HG02678 (cell line): ENCODE measurements at regions not wholly inside any gene's neighbourhood (a gene's known extent, or its start where the extent isn't known, plus 50 kb on each side); places are given as distances from the start of the nearest gene placed in this dataset.

Experiments
- ATAC-seq: cut with Tn5 transposase; IDR thresholded peaks from one replicate; pipeline ENCODE4 v1.9.1; 2021; ENCODE audit warnings: mild to moderate bottlenecking, moderate library complexity; ENCODE audit not compliant: unreplicated experiment

DNA sequence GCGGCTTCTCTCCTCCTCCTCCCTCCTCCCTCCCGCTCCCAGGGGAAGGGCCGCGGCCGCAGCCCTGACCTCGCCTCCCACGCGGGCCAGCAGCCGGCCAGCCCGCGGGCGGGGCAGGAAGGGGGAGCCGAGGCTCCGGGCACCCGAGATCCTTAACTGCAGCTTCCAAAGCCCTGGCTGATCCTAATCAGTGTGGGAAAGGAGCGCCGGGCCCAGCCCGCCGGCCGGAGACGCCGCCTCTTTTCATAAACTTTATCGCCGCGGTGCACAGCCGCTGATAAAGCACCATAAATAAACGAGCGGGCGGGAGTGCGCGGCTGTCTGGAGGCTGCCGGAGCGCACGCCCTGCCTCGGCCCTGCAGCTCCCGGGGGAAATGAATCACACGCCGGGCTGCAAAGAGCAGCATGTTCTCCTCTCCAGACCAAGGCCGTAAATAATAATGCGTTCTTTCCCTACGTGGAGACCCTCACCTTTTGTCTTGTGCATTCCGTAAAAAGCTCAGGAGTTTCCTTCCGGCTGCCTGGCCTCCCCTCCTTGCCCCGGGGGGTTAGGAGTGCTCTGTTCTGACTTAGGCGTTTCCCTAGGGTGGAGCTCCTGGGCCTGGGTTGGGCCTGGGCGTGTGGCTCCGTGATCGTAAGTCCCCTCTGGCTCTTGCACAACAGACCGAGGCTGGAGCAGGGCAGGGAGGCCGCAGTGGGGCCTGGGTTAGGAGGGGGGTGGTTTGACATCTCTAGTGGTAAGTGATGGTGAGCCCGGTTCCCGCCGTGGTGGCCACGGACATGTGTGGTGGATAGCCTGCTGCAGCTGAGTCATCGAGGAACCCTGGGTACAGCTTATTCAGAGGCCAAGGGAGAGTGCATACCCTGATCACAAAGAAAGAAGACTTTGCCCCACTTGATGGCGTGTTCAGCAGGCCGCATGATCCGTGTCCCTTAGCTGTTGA lies 132.6 kb upstream of the HES1 start:
- ATAC-seq, result peak; percentile 63

DNA sequence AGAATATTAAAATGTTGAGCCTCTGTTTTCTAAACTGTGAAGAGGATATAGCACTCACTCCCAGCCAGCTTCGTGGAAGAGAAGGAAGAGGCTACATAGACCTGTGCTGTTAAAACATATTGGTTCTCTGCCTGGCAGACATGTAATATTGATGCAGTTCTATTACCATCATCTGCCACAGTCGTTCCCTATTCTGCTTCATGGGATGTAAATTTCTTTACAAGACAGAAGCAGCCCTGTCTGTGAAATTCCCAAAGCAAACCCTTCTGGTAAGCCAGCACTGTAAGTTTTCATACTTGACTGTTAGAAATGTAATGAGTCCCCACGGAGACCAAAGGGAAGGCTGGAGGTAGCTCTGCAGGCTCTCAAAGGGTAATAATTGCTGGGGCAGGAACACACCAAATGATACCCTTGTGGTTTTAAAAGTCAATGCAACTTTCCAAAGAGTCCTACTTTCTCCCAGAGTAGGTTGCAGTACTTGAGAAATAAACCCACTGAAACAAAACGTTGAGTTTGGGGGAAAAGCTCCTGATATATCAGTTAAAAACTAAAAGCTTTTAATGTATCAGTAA lies 129.9 kb upstream of the HES1 start:
- no peak for ATAC-seq

DNA sequence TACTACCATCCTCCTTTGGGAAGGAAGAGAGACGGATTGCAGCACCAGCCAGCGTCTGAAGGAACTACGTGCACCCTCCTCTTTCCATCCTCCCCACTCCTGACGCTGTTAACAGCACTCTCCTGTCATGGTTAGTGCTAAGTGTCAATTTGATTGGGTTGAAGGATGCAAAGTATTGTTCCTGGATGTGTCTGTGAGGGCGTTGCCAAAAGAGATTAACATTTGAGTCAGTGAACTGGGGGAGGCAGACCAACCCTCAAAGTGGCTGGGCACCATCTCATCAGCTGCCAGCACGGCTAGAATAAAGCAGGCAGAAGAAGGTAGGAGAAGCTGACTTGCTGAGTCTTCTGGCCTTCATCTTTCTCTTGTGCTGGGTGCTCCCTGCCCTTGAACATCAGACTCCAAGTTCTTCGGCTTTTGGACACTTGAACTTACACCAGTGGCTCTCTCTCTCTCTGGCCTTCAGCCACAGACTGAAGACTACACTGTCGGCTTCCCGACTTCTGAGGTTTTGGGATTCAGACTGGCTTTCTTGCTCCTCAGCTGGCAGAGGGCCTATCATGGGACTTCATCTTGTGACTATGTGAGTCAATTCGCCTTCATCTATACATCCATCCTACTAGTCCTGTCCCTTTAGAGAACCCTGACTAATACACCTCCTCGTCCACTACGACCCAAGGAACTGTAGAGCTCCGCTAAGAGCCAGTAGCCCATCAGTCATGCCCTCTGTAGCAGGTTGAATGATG lies 128.2 kb upstream of the HES1 start:
- no peak for ATAC-seq

DNA sequence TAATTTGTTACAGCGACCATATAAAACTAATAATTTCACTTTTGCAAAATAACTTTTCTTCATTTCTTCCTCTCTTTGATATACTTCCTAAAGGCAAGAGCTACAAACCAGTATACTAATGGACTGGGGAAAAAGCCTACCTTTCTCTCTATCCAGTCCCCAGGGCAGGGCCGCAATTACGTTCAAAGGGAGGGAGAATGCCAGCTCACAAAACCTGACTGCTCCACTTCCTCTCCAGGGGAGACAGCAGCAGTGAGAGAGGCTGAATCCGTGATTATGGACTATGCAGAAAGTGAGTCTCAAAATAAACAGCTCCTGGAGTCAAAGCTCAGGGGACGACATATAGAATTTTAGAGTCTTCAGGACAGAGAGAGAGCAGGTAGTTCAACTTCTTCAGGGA lies 126.9 kb upstream of the HES1 start:
- no peak for ATAC-seq

DNA sequence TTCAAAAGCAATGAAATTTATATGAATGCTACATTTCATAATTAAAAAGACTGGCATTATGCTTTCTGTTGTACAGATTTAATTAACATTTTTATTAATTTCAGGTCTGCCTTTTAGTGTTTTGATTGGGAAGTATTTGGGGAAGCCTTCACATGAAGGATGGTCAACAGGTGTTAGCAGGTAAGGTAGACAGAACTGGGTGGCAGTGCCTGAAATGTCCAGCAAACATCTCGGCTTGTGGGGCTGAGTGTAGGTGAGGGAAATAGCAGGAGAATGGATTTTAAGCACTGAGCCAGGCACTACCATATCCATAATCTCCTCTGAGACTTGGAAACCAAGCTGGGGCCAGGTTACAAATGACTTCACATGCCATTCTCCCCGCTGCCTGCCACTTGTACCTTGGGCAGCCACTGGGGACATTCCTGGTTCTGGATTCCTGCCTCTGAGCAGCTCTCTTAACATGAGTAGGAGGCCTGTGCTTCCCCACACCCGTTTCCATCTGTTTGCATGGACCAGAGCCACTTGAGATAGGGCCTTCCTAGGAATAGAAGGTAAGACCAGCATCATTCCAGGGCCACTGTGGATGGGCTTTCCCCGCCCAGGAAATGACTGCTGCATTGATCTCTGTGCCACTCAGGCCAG lies 125.9 kb upstream of the HES1 start:
- no peak for ATAC-seq

DNA sequence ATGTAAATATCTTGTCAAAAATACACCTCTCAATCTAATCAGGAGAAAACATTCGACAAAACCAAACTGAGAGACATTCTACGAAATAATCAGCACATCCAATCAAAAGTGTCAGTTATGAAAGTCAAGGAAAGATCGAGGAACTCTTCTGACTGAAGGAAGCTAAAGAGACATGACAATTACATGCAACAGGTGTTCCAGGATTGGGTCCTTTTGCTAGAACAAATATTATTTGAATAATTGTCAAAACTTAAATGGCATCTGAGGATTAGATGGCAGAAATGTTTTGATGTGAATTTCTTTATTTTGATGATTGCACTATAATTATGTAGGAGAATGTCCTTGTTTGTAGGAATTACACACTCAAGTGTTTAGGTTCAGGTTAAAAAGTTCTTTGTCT lies 124.1 kb upstream of the HES1 start:
- no peak for ATAC-seq

DNA sequence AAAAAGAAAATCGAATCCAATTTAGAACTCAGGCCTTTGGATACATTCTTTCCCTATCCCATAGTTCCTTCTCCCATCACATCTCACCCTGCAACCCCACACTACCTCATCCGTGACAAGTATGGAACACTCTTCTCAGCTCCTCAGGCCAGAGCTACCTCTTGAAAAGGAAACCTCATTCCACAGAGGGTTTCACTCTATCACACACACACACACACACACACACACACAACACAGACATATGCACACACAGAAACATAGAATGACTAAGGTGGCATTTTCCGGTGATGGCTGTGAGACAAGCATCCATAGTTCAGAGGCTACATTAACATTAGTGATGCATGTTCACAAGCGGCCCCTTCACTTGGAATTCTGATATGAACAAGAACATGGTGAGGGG lies 122.0 kb upstream of the HES1 start:
- ATAC-seq, result no peak

DNA sequence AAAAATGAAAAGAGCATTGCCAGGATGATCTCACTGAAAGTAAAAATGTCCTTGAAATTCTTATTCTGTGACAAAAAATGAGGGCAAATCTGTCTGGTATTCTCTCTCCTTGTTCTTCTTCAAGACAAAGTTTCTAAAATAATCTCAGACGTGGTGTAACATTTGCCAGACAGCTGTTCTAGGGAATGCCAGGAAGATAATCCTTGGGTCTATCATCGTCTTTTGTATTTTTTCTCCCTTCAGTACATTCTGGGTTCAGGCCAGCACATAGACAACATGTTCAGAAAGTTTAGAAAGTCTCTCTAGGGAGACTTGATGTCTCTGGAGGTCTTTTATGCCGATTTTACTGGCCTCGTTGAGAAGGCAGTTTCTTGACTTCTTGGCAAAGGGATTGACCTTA lies 121.2 kb upstream of the HES1 start:
- no peak for ATAC-seq

DNA sequence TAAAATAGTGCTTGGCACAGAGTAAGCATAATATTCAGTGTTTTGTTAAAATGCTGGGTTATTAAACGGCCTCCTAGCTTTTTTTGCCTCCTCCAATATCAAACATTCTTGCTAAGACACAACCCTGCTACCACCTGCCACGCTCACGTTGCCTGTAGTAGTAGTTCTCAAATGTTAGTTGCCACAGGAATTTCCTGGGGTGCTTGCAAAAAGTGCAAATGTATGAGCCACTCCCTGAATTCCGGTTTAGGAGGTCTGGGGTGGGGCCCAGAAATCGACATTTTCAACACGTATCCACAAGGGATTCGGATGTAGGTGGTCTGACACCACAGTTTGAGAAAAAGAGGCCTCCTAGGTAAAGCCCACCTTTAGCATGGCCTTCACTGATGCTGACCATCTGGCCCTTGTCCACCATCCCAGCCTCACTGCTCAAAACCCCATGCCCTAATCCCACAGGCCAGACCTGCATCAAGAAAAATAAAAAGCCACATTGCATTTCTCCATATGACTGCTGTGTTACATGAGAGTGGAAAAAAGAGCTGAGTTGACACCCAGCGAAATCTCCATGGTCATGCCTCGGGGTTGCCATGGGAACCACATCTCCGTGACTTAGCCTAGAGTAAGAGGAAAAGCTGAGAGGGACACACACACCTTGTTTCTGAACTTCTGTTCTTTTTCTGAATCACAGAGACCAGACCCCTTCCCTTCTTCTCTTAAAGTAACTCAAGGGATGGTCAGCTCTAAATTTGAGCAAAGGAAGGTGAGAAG lies 116.4 kb upstream of the HES1 start:
- no peak for ATAC-seq

DNA sequence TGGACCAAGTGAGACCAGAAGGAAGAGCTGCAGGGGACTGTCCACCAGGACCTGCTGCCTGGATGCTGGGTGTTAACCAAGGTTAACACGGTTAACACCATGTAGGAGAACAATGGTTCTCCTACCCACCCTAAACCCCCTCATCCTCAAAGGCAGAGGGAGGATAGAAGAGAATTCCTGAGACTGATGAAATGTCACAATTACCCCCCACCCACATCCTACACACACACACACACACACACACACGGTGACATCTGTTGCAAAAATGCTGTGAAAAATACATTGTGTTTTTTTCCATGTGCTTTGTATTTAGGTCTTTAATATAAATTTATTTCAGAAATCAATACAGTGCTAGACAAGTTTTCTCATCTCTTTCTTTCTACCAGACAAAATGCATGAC lies 113.9 kb upstream of the HES1 start:
- no peak for ATAC-seq

DNA sequence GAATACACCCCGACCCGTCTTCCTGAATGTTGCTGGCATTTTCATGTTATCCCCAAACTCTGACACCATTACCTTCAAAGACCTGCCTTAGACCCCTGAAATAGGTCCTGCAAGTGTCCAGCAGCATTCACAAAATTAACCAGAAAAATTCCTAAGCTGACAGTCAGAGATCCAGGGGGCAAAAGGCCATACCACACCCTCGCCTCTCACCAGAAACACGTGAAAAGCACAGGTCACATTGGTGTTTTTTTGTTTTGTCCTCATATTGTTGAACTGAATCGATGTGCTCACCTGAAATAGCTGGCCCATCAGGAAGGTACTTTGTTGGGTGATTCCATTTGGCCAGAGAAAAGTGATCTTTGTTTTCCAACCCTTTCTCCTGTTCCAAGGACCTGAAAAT lies 113.1 kb upstream of the HES1 start:
- ATAC-seq, result no peak

DNA sequence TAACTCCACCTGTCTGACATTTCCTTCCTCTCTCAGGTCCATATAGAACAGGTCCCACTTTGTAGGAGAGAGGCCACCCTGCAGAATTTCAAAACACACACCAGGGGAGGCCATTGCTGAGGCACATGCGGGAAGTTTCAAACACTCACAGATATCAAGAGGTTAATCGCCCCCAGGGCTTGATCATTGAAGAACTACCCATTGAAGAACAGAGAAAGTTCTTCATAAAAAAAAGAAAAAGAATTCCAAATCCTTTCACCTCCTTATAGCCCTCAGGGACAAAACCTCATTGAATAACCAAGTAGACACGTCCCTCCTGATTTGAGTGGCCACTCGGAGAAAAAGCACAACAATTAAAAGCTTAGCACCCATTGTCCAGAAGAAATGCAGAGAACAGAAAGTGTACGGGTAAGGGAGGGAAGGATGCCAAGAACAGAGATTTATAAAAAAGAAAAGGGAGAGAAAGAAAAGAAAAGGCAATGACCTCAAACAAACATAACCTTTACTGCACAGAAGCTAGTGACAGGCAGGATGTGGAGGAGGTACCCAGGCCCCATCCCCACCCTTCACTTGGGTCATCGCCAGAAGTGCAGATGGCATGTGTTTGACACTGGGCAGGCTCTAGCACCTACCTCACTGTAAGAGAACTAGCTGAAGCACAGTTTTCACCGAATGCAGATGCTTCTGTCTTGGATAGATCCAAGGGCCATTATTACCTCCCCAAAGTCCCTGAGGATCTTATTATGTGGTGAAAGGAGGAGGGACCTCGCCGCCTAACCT lies 112.3 kb upstream of the HES1 start:
- ATAC-seq, result no peak

DNA sequence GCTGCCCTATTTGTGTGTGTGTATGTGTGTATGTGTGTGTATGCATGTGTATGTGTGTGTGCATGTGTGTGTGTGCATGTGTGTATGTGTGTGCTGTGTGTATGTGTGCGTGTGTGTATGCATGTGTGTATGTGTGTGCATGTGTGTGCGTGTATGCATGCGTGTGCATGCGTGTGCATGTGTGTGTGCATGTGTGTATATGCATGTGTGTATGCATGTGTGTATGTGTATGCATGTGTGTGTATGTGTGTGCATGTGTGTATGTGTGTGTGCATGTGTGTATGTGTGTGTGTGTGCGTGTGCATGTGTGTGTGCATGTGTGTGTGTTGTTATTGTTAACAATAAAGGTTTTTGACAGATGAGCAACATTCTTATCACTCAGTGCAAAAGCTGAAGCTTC lies 110.8 kb upstream of the HES1 start:
- no peak for ATAC-seq

DNA sequence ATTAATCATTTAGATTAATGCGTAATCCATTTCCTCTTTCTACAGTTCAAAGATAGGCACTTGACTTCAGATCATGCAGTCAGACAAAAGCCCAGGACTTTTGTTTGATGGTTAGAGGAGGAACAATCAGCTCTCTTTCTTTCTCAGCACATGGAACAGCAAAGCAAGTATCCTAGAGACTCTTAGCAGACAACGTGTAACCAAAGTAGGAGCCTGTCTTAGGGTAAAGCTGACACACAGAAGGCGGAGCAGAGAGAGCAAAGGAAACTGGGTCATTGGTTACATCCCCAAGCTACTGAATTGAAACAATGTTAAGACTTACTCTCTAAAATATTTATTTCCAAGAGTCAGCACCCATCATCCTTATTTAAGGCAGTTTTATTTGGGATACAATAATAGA lies 110.0 kb upstream of the HES1 start:
- no peak for ATAC-seq

DNA sequence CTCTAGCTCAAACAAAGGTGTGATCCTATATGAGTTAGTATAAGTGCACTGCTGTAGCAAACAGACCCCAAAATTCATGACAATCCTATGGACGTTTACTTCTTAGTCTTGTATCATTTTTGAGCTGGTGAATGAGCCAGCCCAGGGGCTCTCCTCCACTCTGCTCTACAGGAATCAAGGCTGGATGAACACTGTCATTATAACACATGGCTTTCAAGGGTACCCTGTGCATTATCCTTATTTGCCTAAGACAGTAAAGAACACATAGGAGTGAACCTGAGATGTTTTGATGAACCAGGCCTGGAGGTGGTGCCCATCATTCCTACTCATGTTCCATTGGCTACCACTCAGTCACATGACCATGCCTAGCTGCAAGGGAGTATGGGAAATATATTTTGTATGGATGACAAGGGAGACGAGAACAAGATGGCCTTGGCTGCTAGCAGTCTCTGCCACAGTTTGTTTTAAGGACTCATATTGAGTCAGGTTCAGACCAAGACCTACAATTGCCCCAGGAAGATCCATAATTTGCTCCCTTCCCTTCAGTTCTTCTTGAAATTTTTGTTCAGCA lies 107.4 kb upstream of the HES1 start:
- no peak for ATAC-seq

DNA sequence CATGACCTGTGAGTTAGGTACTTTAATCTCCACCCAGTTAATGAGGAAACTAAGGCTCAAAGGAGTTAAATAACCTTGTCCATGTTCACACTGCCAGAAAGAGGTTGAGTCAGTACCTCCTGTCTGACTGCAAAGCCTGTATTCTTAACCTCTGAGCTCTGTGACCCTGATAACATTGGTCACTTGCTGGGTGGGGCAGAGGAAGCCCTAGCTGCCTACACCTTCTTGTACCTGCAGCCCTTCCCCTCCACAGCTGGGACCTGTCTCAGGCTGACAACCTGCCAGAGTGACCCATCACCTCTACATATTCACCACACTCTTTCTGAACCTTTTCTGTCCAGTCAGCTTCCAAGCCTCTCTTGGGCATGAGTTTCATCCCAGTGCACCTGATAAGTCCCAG lies 106.1 kb upstream of the HES1 start:
- no peak for ATAC-seq

DNA sequence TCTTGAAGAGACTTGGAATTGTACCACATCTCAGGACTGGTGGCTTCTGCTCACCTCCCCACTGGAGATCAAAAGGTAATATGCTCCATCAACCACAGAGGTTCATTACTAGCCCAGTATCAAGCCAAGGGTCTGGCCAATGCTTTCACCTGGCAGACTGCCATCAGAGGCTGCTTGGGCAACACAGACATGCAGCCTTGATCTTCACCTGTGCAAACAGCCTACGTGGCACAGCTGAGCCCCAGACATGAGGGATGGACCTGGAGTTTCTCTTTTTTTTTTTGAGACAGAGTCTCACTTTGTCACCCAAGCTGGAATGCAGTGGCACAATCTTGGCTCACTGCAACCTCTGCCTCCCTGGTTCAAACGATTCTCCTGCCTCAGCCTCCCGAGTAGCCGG lies 105.6 kb upstream of the HES1 start:
- no peak for ATAC-seq

DNA sequence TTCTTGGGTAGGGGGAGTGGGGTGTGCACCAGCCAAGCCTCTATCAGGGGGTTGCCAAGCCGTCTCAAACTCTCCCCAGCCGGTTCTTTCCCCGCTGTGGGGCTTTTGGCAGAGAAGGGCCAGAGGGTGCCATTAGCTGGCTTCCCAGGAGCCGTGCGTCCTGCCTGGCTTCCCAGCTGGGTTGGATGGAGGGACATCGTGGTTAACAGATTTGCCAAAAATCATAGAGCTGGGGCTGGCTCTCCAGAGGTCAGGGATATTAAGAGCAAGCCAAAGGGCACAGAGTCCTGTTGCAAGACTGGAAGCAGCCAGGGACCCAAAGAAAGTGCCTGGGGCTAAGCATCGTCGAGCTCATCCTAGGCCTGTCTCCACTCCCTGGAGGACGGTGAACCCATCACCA lies 104.6 kb upstream of the HES1 start:
- no peak for ATAC-seq

DNA sequence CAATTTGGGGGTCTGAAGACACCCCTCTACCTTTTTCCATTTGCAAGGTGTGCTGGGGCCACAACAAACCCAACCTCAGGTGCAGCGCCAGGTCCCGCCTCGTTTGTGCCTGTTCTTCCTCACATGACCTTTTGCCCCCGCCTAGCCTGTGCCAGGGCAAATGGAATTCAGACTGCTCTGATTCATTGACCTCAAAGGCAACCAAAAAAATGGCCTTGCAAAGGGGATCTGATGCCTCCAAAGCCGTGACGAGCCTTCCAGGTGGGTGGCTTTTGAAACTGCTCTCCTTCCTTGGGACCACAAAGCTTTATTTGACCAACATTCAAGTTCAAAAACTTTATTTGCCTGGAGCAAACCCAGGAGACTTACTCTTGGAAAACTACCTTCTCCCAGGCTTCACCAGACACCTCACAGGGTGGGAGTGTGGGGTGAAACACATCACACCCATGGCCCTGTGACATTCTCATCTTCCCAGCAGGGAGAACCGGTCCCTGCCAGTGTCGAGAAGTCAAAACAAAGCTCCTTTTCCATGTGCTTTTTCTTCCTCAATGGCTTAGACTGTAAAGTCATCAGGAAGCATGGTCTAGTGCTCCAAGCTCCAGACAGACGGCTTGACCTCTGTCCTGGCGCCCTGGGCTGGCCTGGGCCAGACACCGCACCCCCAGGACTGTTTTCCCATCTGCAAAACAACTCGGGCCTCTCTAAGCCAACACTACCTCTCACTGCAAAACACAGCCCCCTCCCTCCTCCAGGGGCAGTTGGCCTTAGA lies 103.9 kb upstream of the HES1 start:
- ATAC-seq, result no peak
